Hematopoietic multipotent progenitor cell (in vitro differentiated cells): ENCODE measurements at regions not wholly inside any gene's neighbourhood (a gene's known extent, or its start where the extent isn't known, plus 50 kb on each side); places are given as distances from the start of the nearest gene placed in this dataset.

Experiments
- DNase-seq, 3 donors: peaks; one replicate each; pipeline ENCODE4 v3.0.0-alpha.2; 2011 to 2015; ENCODE audit warnings: low read depth in 2 of 3, low spot score in 2 of 3

GRCh38 chr9:90393365-90394152 is 249.1 kb downstream of the DIRAS2 start:
- no peak for DNase-seq

GRCh38 chr9:90394871-90395270 is 247.8 kb downstream of the DIRAS2 start:
- DNase-seq, result no peak

- no peak for DNase-seq
Observed at GRCh38 chr9:90400091-90400490, 242.5 kb downstream of the DIRAS2 start.

GRCh38 chr9:90408659-90409058 is 234.0 kb downstream of the DIRAS2 start:
- no peak for DNase-seq

- DNase-seq, result no peak
Observed at GRCh38 chr9:90419221-90419851, 223.3 kb downstream of the DIRAS2 start.

- no peak for DNase-seq
Observed at GRCh38 chr9:90420211-90420610, 222.4 kb downstream of the DIRAS2 start.

- DNase-seq, result no peak
Observed at GRCh38 chr9:90420768-90421513, 221.7 kb downstream of the DIRAS2 start.

- no peak for DNase-seq
Observed at GRCh38 chr9:90421786-90422185, 220.8 kb downstream of the DIRAS2 start.

GRCh38 chr9:90423661-90424193 is 218.9 kb downstream of the DIRAS2 start:
- no peak for DNase-seq

GRCh38 chr9:90428517-90428916 is 214.1 kb downstream of the DIRAS2 start:
- no peak for DNase-seq

- no peak for DNase-seq
Observed at GRCh38 chr9:90432951-90433350, 209.7 kb downstream of the DIRAS2 start.

GRCh38 chr9:90433398-90433941 is 209.2 kb downstream of the DIRAS2 start:
- no peak for DNase-seq

- DNase-seq, result no peak
Observed at GRCh38 chr9:90441814-90442213, 200.8 kb downstream of the DIRAS2 start.

- DNase-seq, result no peak
Observed at GRCh38 chr9:90442723-90443122, 199.9 kb downstream of the DIRAS2 start.

- DNase-seq, result no peak
Observed at GRCh38 chr9:90444609-90445204, 197.9 kb downstream of the DIRAS2 start.

GRCh38 chr9:90445391-90445790 is 197.2 kb downstream of the DIRAS2 start:
- no peak for DNase-seq

- no peak for DNase-seq
Observed at GRCh38 chr9:90446200-90446948, 196.2 kb downstream of the DIRAS2 start.

- DNase-seq, result no peak
Observed at GRCh38 chr9:90447773-90448172, 194.9 kb downstream of the DIRAS2 start.

GRCh38 chr9:90449213-90449925 is 193.3 kb downstream of the DIRAS2 start:
- no peak for DNase-seq
